ENCODE measurements at regions not wholly inside any gene's neighbourhood (a gene's known extent, or its start where the extent isn't known, plus 50 kb on each side); places are given as distances from the start of the nearest gene placed in this dataset.

DNA sequence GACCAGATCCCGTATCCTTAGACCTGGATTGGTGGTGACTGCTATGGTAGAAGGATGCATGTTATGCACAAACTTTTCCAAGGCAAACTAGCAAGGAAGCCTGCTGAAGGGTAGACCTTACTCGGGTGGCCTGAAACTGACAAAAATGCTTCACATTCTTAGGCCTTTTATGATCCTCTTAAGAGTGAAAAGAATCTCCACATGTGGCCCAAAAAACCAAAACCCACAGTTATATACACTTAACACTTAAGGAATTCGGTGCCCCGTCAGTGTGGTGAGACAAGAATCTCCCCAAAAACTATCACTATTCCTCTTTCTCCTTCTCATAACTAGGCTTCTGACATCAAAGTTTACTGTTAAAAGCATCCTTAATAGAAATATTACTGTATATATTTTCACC, 130.1 kb upstream of the SOX2 start:
- Histone ChIP-seq H3K4me1 (no peaks in the 10 kb centered on the region), H3K4me3 (no peak overlapping the region), H3K36me3 (no peaks in the 10 kb centered on the region), H3K27me3 (ENCODE audit: low read depth) (no peaks in the 10 kb centered on the region), H3K27ac (no peak overlapping the region), H3K9me3 (no peaks in the 10 kb centered on the region)
- intact Hi-C loops (cut with DNase I): no loop called here
- ATAC-seq (no peak), DNase-seq (no peak)
- TF ChIP-seq, protein P1, sequence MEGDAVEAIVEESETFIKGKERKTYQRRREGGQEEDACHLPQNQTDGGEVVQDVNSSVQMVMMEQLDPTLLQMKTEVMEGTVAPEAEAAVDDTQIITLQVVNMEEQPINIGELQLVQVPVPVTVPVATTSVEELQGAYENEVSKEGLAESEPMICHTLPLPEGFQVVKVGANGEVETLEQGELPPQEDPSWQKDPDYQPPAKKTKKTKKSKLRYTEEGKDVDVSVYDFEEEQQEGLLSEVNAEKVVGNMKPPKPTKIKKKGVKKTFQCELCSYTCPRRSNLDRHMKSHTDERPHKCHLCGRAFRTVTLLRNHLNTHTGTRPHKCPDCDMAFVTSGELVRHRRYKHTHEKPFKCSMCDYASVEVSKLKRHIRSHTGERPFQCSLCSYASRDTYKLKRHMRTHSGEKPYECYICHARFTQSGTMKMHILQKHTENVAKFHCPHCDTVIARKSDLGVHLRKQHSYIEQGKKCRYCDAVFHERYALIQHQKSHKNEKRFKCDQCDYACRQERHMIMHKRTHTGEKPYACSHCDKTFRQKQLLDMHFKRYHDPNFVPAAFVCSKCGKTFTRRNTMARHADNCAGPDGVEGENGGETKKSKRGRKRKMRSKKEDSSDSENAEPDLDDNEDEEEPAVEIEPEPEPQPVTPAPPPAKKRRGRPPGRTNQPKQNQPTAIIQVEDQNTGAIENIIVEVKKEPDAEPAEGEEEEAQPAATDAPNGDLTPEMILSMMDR (IDR thresholded peaks at IDR 0.05): no peak

DNA sequence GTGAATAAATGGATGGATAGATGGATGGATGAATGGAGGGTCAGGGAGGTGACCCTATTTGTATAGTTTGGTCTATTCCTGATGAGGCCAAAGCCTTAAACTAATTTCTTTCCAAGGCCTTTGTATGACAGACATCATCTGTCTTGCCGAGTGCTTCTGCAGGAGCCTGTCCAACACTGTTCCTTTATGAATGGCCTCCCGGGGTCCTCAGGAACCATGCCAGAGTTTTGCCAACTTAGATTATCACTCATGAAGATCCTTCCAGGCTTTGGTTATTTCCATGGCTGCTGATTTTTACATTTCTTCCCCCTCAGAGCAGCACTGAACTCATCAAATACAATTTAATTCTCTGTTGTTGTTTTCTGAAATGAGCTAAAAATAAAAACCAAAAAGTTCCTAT, 133.0 kb upstream of the SOX2 start:
- intact Hi-C loops (cut with DNase I): no loop called here
- DNase-seq: no peak
- no peak overlapping the region for H3K4me3 ChIP-seq
- no peaks in the 10 kb centered on the region for H3K36me3 ChIP-seq
- H3K27me3 ChIP-seq (ENCODE audit: low read depth): no peaks in the 10 kb centered on the region
- no peaks in the 10 kb centered on the region for H3K9me3 ChIP-seq
- H3K4me1 ChIP-seq: no peaks in the 10 kb centered on the region
- H3K27ac ChIP-seq: no peak overlapping the region
- no peak for ATAC-seq
- TF ChIP-seq, protein P1 (IDR thresholded peaks at IDR 0.05): no peak

DNA sequence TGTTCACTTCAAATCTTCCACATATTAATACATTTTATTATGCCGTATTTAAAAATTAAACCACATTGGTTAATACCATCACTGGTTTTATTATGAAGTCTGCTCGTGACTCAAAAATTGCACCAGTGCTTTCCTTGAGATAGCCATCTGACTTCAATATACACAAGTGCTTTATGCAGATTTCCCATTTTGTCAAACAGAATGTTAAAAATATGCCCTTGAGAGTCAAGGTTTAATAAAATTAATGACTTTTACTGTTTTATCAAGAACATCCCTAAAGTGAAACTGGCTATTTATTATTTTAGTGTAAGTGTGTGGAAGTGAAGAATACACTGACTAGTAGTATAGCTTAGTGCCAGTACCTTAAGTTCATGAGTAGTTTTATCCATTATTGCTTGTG, 139.3 kb upstream of the SOX2 start:
- Histone ChIP-seq H3K4me3 (no peak overlapping the region), H3K36me3 (no peaks in the 10 kb centered on the region), H3K4me1 (no peaks in the 10 kb centered on the region), H3K27me3 (ENCODE audit: low read depth) (no peaks in the 10 kb centered on the region), H3K27ac (no peak overlapping the region), H3K9me3 (no peaks in the 10 kb centered on the region)
- no peak for ATAC-seq
- TF ChIP-seq, protein P1 (IDR thresholded peaks at IDR 0.05): no peak
- intact Hi-C loops (cut with DNase I): no loop called here
- no peak for DNase-seq

DNA sequence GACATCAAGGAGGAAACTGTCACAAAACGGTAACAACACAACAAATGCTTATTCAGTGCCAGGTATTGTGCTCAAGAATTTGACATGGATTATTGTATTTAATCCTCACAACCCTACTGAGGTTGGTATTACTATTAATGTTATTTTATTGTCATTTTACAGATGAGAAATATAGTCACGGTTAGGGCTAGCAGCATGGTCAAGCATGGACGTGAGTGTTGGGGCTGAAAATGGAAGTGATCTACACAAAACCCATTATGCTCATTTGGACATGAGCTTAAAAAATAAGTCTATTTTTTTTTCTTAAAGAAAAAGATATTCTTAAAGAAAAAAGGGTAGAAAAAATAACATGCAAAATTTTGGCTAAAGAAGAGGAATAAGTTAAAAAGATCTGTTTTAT, 141.3 kb upstream of the SOX2 start:
- H3K9me3 ChIP-seq: no peaks in the 10 kb centered on the region
- H3K4me3 ChIP-seq: no peak overlapping the region
- intact Hi-C loops (cut with DNase I): no loop called here

DNA sequence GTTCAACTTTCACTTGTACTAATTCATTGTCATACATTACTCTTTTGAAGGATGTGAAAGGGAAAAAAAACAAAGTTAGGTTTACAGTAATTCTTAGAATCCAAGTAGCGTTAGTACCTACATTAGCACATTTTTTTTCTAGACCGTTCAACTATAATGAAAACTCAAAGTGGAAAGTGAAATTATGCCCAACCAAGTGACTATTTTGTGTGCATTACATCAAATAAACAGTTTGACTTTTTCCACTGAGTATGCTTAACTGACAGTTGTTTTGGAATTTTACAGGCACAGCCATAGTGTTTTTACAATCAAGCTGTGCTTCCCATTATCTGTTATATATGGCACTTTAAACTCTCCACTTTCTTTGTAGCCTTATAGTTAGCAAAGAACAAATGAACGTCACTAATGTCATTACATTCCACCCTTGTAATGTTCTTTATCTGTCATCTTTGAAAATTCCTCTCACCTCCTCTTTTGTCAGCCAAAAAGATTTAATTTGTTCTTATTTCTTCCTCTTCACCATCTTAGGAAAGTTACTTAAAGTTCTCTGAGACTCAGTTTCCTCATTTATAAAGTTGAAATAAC, 142.3 kb upstream of the SOX2 start:
- intact Hi-C loops (cut with DNase I): no loop called here
- TF ChIP-seq, protein P1 (IDR thresholded peaks at IDR 0.05): no peak

More for the DNA sequence above, 141.3 kb upstream of the SOX2 start:
- no peaks in the 10 kb centered on the region for H3K4me1 ChIP-seq
- no peak for DNase-seq
- no peaks in the 10 kb centered on the region for H3K27me3 ChIP-seq (ENCODE audit: low read depth)
- no peak for ATAC-seq
- TF ChIP-seq, protein P1 (IDR thresholded peaks at IDR 0.05): no peak
- H3K27ac ChIP-seq: no peak overlapping the region
- no peaks in the 10 kb centered on the region for H3K36me3 ChIP-seq

More for the DNA sequence above, 142.3 kb upstream of the SOX2 start:
- H3K9me3 ChIP-seq: no peaks in the 10 kb centered on the region
- no peak for DNase-seq
- no peaks in the 10 kb centered on the region for H3K4me1 ChIP-seq
- H3K27me3 ChIP-seq (ENCODE audit: low read depth): no peaks in the 10 kb centered on the region
- H3K36me3 ChIP-seq: no peaks in the 10 kb centered on the region
- no peak overlapping the region for H3K27ac ChIP-seq
- ATAC-seq: no peak
- no peak overlapping the region for H3K4me3 ChIP-seq
